ENCODE measurements at regions not wholly inside any gene's neighbourhood (a gene's known extent, or its start where the extent isn't known, plus 50 kb on each side); places are given as distances from the start of the nearest gene placed in this dataset.

GRCh38 chr9:107636571-107637381 lies 147.2 kb upstream of the KLF4 start:
- peak overlapping the region; percentile 61 to 84 (median 66) for H3K27ac ChIP-seq

GRCh38 chr9:107635803-107636174 lies 146.2 kb upstream of the KLF4 start:
- ATAC-seq = no peak
- H3K27ac ChIP-seq = no peak overlapping the region
- H3K36me3 ChIP-seq = no peaks in the 10 kb centered on the region
- peaks cover 0 to 4% (median 0%) of the 10 kb centered on the region in 4 donors for H3K4me1 ChIP-seq
- no peak for DNase-seq
- no peaks in the 10 kb centered on the region for H3K9me3 ChIP-seq
- H3K4me3 ChIP-seq = no peak overlapping the region
- H3K27me3 ChIP-seq = no peaks in the 10 kb centered on the region
- TF ChIP-seq POLR2A (IDR thresholded peaks at IDR 0.05) = no peak
- TF ChIP-seq, protein P1, sequence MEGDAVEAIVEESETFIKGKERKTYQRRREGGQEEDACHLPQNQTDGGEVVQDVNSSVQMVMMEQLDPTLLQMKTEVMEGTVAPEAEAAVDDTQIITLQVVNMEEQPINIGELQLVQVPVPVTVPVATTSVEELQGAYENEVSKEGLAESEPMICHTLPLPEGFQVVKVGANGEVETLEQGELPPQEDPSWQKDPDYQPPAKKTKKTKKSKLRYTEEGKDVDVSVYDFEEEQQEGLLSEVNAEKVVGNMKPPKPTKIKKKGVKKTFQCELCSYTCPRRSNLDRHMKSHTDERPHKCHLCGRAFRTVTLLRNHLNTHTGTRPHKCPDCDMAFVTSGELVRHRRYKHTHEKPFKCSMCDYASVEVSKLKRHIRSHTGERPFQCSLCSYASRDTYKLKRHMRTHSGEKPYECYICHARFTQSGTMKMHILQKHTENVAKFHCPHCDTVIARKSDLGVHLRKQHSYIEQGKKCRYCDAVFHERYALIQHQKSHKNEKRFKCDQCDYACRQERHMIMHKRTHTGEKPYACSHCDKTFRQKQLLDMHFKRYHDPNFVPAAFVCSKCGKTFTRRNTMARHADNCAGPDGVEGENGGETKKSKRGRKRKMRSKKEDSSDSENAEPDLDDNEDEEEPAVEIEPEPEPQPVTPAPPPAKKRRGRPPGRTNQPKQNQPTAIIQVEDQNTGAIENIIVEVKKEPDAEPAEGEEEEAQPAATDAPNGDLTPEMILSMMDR (IDR thresholded peaks at IDR 0.05) = no peak
- intact Hi-C loops (cut with DNase I) = no loop called here
- 84% methylated on average over 5 of the region's 6 CpGs for WGBS (ENCODE audit: insufficient coverage, low coverage, low lambda C conversion rate, missing lambda C conversion rate)

More at GRCh38 chr9:107636571-107637381, 147.2 kb upstream of the KLF4 start:
- DNase-seq = no peak
- no peak for TF ChIP-seq POLR2A (IDR thresholded peaks at IDR 0.05)
- TF ChIP-seq, protein P1 (IDR thresholded peaks at IDR 0.05) = no peak
- Histone ChIP-seq H3K4me1 (peaks cover 0 to 4% (median 0%) of the 10 kb centered on the region in 4 donors), H3K36me3 (no peaks in the 10 kb centered on the region), H3K27me3 (no peaks in the 10 kb centered on the region), H3K4me3 (no peak overlapping the region), H3K9me3 (no peaks in the 10 kb centered on the region)
- ATAC-seq = no peak
- intact Hi-C loops (cut with DNase I) = no loop called here
- 57% methylated on average over 4 of the region's 5 CpGs for WGBS (ENCODE audit: insufficient coverage, low coverage, low lambda C conversion rate, missing lambda C conversion rate)

DNA sequence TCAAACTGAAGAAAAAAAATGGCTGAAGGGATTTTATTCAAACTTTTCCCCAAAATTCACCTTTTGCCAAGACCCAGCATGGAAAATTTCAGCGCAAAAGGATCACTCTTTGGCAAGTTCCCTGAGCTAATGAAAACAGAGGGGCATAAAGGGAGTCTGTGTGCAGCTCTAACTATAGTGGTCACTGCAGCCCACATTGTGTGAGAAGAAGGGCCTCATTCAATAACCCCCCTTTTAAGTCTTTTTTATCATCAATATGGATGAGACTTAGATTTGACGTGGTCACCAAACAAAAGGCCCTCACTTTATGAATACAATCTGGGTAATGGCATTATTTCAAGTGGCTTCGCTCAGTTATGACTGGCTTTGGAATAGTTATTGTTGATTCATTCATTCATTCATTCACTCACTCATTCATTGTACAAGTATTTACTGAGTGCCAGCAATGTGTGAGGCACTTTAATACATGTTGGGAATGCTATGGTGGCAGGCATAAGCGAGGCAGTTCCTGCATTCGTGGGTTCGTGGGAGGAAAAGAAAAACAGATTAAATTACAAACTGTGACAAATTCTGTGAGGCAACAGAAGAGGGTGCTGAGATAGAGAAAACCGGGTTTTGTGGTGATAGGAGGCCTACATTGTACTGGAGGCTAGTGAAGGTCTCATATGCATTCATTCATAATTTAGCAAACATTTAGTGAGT lies 145.7 kb upstream of the KLF4 start:
- H3K36me3 ChIP-seq = no peaks in the 10 kb centered on the region
- H3K4me3 ChIP-seq = no peak overlapping the region
- no peaks in the 10 kb centered on the region for H3K27me3 ChIP-seq
- WGBS (ENCODE audit: insufficient coverage, low coverage, low lambda C conversion rate, missing lambda C conversion rate) = 72% methylated on average over 7 of the region's 7 CpGs
- ATAC-seq (no peak), DNase-seq (no peak)
- intact Hi-C loops (cut with DNase I) = no loop called here
- peaks cover 0 to 4% (median 0%) of the 10 kb centered on the region in 4 donors for H3K4me1 ChIP-seq
- no peak overlapping the region for H3K27ac ChIP-seq
- TF ChIP-seq, protein P1 (IDR thresholded peaks at IDR 0.05) = no peak
- TF ChIP-seq POLR2A (IDR thresholded peaks at IDR 0.05) = no peak
- no peaks in the 10 kb centered on the region for H3K9me3 ChIP-seq

DNA sequence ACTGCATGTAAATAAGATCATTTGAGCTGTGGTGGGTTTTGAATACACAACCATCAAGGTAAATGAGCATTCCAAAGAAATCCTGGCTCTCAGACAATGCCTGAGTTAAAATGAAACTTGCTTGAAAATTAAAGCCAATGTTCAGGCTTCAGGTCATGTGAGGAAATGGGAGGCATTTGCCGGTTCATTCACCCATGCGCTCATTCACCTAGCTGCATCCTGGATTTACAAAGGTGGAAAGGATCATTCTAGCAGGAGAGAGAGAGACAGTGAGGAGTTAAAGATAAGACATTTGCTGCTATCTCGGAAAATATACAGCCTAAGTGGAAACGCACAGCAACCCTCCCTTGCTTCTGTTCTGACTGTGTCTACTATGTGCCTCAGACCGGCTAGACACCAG lies 143.8 kb upstream of the KLF4 start:
- no peak for DNase-seq

More for the DNA sequence above, 143.8 kb upstream of the KLF4 start:
- 33% methylated on average over 4 of the region's 5 CpGs for WGBS (ENCODE audit: insufficient coverage, low coverage, low lambda C conversion rate, missing lambda C conversion rate)
- no peak overlapping the region for H3K27ac ChIP-seq
- peak in 2 of 4 donors; percentile 27 to 29 for ATAC-seq
- no peak for TF ChIP-seq POLR2A (IDR thresholded peaks at IDR 0.05)
- TF ChIP-seq, protein P1 (IDR thresholded peaks at IDR 0.05) = no peak
- no peaks in the 10 kb centered on the region for H3K9me3 ChIP-seq
- H3K36me3 ChIP-seq = no peaks in the 10 kb centered on the region
- H3K27me3 ChIP-seq = no peaks in the 10 kb centered on the region
- intact Hi-C loops (cut with DNase I) = no loop called here
- peaks cover 0 to 4% (median 0%) of the 10 kb centered on the region in 4 donors for H3K4me1 ChIP-seq
- H3K4me3 ChIP-seq = no peak overlapping the region

Measured in right lobe of liver (tissue), 6 donors.